Astrocyte of the spinal cord (primary cell): ENCODE measurements at regions not wholly inside any gene's neighbourhood (a gene's known extent, or its start where the extent isn't known, plus 50 kb on each side); places are given as distances from the start of the nearest gene placed in this dataset.

ENCODE experiments used
- DNase-seq: peaks from one replicate; pipeline ENCODE4 v3.0.0; 2011; ENCODE audit warnings: low read depth, low spot score
- H3K4me3 ChIP-seq: 2 replicates; pipeline ENCODE4 v1.5.1; 2011; ENCODE audit warnings: low read depth, mild to moderate bottlenecking, low read length, moderate library complexity
- CTCF ChIP-seq: IDR thresholded peaks from 2 replicates; pipeline ENCODE4 v1.5.1; 2012; ENCODE audit warnings: low read depth, mild to moderate bottlenecking, low read length, inconsistent platforms
- in situ Hi-C: cut with HindIII; loops from 2 replicates; pipeline ENCODE4 v1.10.0; 2017; ENCODE audit warnings: low sequenced_read_pairs

- no peak for TF ChIP-seq CTCF
- H3K4me3 ChIP-seq: no peak overlapping the region
- peak; percentile 2 for DNase-seq
- in situ Hi-C loops: no loop called here
These were observed 407.2 kb downstream of the NOVA1 start for GRCh38 chr14:26190646-26191045.

DNA sequence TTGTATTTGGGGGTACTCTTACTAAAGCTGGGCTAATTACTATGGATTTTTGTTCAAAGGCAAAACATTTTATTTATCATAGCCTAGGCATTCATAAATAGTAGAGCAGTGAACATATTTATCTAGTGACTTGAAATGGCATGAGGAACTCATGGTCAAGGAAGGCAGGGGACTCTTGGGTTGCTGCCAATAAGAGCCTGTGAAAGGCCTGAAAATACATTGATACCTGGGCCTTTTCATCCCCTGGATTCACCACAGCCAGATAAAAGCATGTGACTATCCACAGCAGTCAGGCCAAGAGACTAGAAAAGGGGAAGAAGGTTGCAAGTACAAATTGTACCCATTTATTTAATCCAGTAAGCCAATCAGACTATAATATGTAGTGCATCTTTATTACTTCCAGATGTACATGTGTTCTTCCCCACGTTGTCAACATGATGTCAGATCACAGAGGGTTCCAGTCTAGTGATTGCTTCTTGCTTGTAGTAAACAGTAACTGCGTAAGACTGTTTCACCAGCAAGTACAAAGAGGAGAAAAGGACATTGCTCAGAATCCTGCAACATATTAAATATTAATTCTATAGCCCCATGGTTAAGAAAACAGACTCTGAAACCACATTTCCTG, 409.7 kb downstream of the NOVA1 start:
- in situ Hi-C loops: no loop called here
- no peak overlapping the region for H3K4me3 ChIP-seq
- no peak for TF ChIP-seq CTCF
- DNase-seq: no peak

GRCh38 chr14:26180221-26180620, 417.6 kb downstream of the NOVA1 start:
- no peak for TF ChIP-seq CTCF
- no peak overlapping the region for H3K4me3 ChIP-seq
- in situ Hi-C loops: no loop called here
- DNase-seq: no peak

- TF ChIP-seq CTCF: no peak
- DNase-seq: no peak
- in situ Hi-C loops: no loop called here
- no peak overlapping the region for H3K4me3 ChIP-seq
These were observed 422.2 kb downstream of the NOVA1 start for GRCh38 chr14:26175658-26176057.

DNA sequence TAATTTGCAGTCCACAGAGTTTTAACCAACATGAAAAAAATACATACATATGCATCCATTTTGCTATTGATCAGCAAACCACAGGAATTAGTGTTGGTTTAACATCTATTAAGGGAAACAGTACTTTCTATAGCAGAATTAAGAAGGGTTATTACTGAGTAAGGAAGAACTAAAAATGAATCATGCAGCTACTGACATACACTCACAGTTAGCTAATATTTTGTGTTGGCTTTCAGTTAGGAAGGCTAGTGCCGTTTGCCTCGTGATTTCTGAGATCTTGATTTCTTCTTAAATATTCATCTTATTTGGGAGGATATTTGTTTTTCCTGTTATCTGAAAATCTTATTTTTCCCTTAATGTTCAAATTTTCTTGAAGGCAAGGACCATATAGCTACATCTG, 423.4 kb downstream of the NOVA1 start:
- DNase-seq: no peak
- in situ Hi-C loops: no loop called here
- no peak overlapping the region for H3K4me3 ChIP-seq
- TF ChIP-seq CTCF: no peak

- DNase-seq: no peak
- TF ChIP-seq CTCF: no peak
- no peak overlapping the region for H3K4me3 ChIP-seq
- in situ Hi-C loops: no loop called here
These were observed 424.2 kb downstream of the NOVA1 start for GRCh38 chr14:26173581-26174110.
